LNCaP clone FGC (cell line): ENCODE measurements at regions not wholly inside any gene's neighbourhood (a gene's known extent, or its start where the extent isn't known, plus 50 kb on each side); places are given as distances from the start of the nearest gene placed in this dataset.

Source experiments
- DNase-seq: peaks from one replicate; pipeline ENCODE4 v3.0.0-alpha.2; 2011; ENCODE audit warnings: low read depth
- H3K4me3 ChIP-seq: 2 replicates; pipeline ENCODE4 v1.5.1; 2011; ENCODE audit warnings: mild to moderate bottlenecking, low read depth, low read length, control low read depth
- CTCF ChIP-seq: IDR thresholded peaks from 2 replicates; pipeline ENCODE4 v1.5.1; 2012; ENCODE audit warnings: mild to moderate bottlenecking; ENCODE audit not compliant: control insufficient read depth, insufficient read depth; ENCODE audit errors: extremely low read depth

DNA sequence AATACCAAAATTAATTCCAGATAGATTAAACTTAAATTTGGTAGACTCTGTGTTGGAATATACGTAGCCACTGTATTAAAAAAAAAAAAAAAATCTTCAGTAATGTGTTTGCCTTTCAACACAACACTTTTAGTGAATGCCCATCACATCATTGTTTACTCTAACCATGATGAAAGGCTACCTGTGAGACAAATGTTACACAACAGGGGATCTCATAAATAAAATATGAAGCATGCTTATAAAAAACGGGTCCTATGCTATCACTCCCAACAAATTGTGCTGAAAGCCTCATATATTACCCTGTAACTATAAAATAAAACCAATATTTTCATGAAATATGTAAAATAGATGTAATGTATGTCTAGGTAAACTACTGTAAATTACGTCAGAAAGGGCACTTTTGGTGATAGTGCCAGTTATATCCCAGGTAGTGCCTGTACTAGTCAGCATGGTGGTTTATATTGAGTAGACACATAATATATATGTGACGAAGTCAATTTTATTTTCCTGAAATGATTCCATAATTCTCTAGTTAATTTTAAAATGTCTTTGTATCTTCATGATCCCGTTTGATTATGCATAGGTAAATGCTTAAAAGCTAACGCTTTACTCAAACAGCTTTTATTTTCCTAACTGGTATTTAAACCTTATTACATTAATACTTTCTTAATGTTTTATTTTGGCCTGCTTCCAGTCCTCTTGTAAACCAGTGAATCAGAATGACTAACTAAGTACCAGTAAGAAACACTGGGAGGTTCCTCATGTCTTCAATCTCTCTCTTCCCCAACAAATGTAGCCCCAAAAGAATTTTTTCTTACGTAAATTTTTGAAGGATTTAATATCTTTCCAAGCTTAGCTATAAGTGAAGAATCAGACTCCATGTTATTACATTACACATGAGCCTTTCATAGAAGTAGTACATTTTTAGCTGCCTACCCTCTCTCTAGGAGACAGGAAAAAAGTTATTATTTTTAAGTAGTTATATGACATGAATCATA, 420.3 kb downstream of the GABRG2 start:
- no peak for DNase-seq
- H3K4me3 ChIP-seq: no peak overlapping the region
- TF ChIP-seq CTCF: no peak

GRCh38 chr5:162496100-162496808, 428.7 kb downstream of the GABRG2 start:
- H3K4me3 ChIP-seq: no peak overlapping the region
- DNase-seq: no peak

GRCh38 chr5:162497455-162497854, 429.9 kb downstream of the GABRG2 start:
- no peak overlapping the region for H3K4me3 ChIP-seq
- TF ChIP-seq CTCF: no peak

More at GRCh38 chr5:162496100-162496808, 428.7 kb downstream of the GABRG2 start:
- TF ChIP-seq CTCF: no peak

DNA sequence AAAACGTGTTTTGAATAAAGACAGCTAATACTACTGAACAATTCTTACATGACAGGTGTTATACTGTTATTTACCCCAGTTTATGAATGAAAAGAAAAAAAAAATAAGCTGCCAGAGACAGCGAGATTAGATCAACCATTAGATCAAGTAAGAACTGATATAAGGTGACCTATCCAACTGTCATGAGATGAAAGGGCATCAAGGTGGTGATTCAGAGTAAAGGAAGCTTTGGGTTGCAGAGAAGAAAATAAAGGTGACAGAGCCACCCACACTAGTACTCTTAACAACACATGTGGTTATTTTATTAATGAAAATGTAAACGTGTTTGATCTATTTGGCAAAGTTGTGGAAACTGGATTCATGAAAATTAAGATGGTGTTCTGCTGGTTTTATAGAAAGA, 435.2 kb downstream of the GABRG2 start:
- no peak for DNase-seq
- no peak overlapping the region for H3K4me3 ChIP-seq
- TF ChIP-seq CTCF: no peak

More at GRCh38 chr5:162497455-162497854, 429.9 kb downstream of the GABRG2 start:
- DNase-seq: no peak

DNA sequence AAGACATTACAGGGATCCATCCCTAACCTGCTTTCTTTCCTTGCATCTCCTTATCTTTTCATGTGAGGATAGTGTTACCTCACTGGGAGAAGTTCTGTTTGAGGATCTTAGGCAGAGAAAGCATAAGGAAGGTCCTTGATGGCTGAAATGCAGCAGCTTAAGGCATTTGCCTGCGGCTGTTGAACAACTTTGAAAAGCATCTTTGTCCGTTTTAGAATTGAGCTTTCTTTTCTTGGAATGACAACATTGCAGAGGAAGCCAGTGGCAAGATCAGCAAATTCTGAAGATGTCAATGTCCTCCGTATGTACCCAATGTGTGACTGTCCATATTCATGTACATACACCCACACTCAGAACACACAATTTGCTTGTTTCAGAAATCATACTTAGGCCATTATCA, 436.2 kb downstream of the GABRG2 start:
- H3K4me3 ChIP-seq: no peak overlapping the region
- no peak for TF ChIP-seq CTCF
- DNase-seq: no peak

DNA sequence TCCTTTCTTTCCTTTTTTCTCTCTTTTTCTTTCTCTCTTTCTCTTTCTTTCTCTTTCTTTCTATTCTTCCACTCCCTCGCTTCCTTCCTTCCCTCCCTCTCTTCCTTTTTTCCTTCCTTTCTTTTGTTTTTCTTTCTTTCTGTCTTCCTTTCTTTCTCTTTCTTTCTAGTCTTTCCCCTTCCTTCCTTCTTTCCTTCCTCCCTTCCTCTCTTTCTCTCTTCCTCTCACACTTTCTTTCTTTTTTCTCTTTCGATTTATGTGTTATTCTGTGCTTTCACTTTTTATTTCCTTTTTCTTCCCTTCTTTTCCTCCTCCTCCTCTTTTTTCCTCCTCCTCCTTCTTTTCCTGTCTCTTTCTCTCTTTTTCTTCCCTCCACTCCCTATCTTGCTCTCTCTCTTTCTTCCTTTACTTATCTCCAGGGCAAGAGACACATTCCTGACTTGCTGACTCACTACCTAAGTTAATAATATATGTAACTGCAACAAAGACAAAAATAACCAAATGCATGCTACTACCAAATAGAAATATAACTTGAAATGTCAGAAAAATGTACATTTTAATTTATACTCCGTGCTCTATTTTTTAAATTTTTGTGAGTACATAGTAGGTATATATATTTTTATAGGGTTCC, 445.5 kb downstream of the GABRG2 start:
- no peak overlapping the region for H3K4me3 ChIP-seq
- TF ChIP-seq CTCF: no peak
- DNase-seq: no peak
